ENCODE measurements at regions not wholly inside any gene's neighbourhood (a gene's known extent, or its start where the extent isn't known, plus 50 kb on each side); places are given as distances from the start of the nearest gene placed in this dataset.

DNA sequence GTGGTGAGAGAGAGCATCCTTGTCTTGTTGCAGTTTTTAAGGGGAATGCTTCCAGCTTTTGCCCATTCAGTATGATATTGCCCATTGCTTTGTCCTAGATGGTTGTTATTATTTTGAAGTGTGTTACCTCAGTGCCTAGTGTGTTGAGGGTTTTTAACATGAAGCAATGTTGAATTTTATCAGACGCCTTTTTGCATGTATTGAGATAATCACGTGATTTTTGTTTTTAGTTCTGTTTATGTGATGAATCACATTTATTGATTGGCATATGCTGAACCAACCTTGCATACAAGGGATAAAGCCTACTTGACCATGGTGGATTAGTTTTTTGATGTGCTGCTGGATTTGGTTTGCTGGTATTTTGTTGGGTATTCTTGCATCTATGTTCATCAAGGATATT lies 302.3 kb upstream of the G2E3 start:
- no peaks in the 10 kb centered on the region for H3K36me3 ChIP-seq
- 95 to 96% methylated on average over 2 of the region's 2 CpGs for WGBS, 2 donors
- H3K4me3 ChIP-seq = no peak overlapping the region
- H3K9me3 ChIP-seq = peaks cover 0 to 4% (median 0%) of the 10 kb centered on the region in 4 donors
- H3K27me3 ChIP-seq = no peaks in the 10 kb centered on the region
- no peak for ATAC-seq (ENCODE audit: low FRiP score in 2 of 2)
- no peak overlapping the region for H3K27ac ChIP-seq
- no peaks in the 10 kb centered on the region for H3K4me1 ChIP-seq
- no peak for DNase-seq
- TF ChIP-seq EP300 (IDR thresholded peaks at IDR 0.05) = no peak

DNA sequence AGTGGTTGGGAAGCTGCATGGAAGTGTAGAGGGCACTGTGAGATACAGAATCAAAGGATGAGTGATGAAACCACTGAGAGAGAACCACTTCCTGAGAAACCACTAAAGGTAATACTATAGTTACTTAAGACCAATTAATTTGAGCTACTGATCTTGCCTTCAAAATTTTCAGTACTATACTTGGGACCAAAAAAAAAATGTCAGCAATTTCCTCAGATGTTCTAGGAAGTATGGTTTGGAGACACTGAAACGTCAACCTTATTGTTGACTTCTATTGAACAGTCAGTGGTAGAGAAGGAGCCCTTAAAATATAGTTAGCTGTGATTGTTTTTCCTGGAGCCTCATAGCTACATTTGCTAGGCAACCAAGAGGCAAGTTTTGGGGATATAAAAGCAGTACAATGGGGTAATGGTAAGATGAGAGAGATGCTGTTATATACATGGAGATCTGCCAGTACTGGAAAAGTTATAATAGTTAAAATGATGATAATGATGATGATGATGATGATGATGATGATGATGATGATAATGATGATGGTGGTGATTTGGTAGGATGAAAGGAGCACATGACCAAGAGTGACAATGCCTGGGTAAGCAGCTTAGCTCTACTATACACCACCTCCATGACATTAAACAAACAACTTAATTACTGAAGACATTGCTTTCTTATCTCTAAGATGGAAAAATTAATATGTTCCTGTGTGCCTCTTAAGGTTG lies 300.9 kb upstream of the G2E3 start:
- no peak for DNase-seq
- TF ChIP-seq POLR2AphosphoS5 (IDR thresholded peaks at IDR 0.05) (no peak), EP300 (IDR thresholded peaks at IDR 0.05) (no peak), POLR2A (IDR thresholded peaks at IDR 0.05) (no peak)
- TF ChIP-seq, protein P1, sequence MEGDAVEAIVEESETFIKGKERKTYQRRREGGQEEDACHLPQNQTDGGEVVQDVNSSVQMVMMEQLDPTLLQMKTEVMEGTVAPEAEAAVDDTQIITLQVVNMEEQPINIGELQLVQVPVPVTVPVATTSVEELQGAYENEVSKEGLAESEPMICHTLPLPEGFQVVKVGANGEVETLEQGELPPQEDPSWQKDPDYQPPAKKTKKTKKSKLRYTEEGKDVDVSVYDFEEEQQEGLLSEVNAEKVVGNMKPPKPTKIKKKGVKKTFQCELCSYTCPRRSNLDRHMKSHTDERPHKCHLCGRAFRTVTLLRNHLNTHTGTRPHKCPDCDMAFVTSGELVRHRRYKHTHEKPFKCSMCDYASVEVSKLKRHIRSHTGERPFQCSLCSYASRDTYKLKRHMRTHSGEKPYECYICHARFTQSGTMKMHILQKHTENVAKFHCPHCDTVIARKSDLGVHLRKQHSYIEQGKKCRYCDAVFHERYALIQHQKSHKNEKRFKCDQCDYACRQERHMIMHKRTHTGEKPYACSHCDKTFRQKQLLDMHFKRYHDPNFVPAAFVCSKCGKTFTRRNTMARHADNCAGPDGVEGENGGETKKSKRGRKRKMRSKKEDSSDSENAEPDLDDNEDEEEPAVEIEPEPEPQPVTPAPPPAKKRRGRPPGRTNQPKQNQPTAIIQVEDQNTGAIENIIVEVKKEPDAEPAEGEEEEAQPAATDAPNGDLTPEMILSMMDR (IDR thresholded peaks at IDR 0.05) = no peak
- 76 to 78% methylated on average over 1 of the region's 1 CpG for WGBS, 2 donors
- Histone ChIP-seq H3K27ac (no peak overlapping the region), H3K27me3 (no peaks in the 10 kb centered on the region), H3K4me1 (no peaks in the 10 kb centered on the region), H3K4me3 (no peak overlapping the region), H3K36me3 (no peaks in the 10 kb centered on the region), H3K9me3 (peaks cover 0 to 4% (median 0%) of the 10 kb centered on the region in 4 donors)
- no peak for ATAC-seq (ENCODE audit: low FRiP score in 2 of 2)

DNA sequence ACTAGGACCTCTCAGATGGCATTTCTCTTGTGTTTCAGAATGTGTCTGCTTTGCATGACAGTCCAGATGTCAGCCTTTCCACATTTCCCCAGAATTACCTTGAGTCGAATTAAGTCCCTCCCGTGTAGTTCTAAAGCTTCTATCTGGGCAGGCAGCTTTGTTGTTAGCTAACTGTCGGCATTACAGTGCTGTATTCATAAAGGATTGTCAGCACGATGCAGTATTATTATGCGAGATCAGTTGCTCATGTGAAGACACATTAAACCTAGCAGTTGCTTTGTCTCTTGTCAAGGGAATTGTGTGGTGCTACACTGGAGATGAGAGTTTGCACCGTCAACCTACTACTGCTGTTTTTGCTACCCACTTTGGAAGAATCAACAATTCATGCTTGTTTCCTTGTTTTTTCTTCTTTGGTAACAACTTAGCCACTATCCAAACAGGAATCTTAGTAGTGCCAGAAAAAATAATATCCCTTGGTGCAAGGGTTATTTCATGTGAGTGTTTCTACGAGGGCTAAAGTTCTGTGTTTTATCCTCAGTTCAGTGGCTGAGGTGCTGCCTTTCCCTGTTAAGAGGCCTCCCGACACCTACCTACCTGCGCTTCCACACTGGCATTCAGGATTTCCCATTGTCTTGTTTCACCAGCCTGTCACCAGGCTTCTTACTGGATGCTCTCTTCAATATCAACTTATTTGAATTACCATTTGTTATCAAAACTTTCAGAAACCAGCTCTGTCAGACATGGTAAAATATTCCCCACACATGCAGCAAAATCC lies 297.9 kb upstream of the G2E3 start:
- DNase-seq = no peak
- no peaks in the 10 kb centered on the region for H3K4me1 ChIP-seq
- no peak overlapping the region for H3K4me3 ChIP-seq
- no peak overlapping the region for H3K27ac ChIP-seq
- WGBS, 2 donors = 74 to 77% methylated on average over 9 of the region's 9 CpGs
- no peaks in the 10 kb centered on the region for H3K27me3 ChIP-seq
- TF ChIP-seq POLR2AphosphoS5 (IDR thresholded peaks at IDR 0.05) (no peak), POLR2A (IDR thresholded peaks at IDR 0.05) (no peak), EP300 (IDR thresholded peaks at IDR 0.05) (no peak)
- TF ChIP-seq, protein P1 (IDR thresholded peaks at IDR 0.05) = no peak
- H3K36me3 ChIP-seq = no peaks in the 10 kb centered on the region
- no peaks in the 10 kb centered on the region for H3K9me3 ChIP-seq
- no peak for ATAC-seq (ENCODE audit: low FRiP score in 2 of 2)

DNA sequence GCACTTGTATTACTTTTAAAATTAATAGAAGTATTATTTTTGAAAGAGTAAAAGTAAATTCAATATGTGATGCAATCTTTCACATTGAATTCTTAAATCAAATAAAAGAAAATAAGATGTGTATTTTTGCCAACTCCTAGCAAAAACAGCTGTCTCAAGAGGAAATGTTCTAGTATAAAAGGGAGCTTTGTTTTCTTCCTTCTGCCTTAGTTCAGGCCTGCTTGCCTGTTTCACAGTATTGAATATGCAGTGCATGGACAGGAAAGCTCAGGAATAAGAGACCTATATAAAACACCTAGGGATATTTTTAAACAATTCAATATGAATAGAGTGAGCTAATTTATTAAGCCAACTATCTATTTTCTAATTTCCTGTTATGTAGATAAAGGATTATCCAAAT lies 294.8 kb upstream of the G2E3 start:
- DNase-seq = no peak
- Histone ChIP-seq H3K4me3 (no peak overlapping the region), H3K27ac (no peak overlapping the region), H3K4me1 (no peaks in the 10 kb centered on the region), H3K9me3 (no peaks in the 10 kb centered on the region), H3K36me3 (no peaks in the 10 kb centered on the region), H3K27me3 (no peaks in the 10 kb centered on the region)
- TF ChIP-seq POLR2A (IDR thresholded peaks at IDR 0.05) (no peak), EP300 (IDR thresholded peaks at IDR 0.05) (no peak), POLR2AphosphoS5 (IDR thresholded peaks at IDR 0.05) (no peak)
- TF ChIP-seq, protein P1 (IDR thresholded peaks at IDR 0.05) = no peak
- no peak for ATAC-seq (ENCODE audit: low FRiP score in 2 of 2)

DNA sequence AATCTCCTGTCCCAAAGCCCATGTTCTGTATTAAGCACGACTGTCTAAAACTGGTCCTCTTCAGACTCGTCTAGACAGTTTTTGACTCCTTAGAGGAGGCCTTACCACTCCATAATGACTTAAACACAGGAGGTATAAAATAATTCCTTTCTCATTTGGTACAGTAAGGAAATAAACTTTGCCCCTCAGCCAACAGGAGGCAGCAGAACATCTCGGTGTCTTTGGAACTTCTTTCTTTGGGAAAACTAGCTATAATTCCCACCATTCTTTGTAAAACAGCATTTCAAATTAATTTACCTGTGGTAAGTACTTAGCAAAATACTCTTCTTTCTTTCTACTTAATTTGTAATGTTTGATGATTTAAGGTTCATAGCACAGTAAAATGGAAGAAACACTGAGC lies 292.7 kb upstream of the G2E3 start:
- 88% methylated on average over 3 of the region's 3 CpGs for WGBS, 2 donors
- Histone ChIP-seq H3K4me1 (peaks cover 0 to 6% (median 5%) of the 10 kb centered on the region in 4 donors), H3K36me3 (no peaks in the 10 kb centered on the region), H3K9me3 (no peaks in the 10 kb centered on the region), H3K27me3 (no peaks in the 10 kb centered on the region), H3K27ac (no peak overlapping the region), H3K4me3 (no peak overlapping the region)
- TF ChIP-seq EP300 (IDR thresholded peaks at IDR 0.05) = no peak
- TF ChIP-seq, protein P1 (IDR thresholded peaks at IDR 0.05) = no peak
- no peak for TF ChIP-seq POLR2AphosphoS5 (IDR thresholded peaks at IDR 0.05)
- no peak for TF ChIP-seq POLR2A (IDR thresholded peaks at IDR 0.05)
- no peak for ATAC-seq (ENCODE audit: low FRiP score in 2 of 2)
- DNase-seq = no peak

All from upper lobe of left lung (tissue), 6 donors.